ENCODE measurements at regions not wholly inside any gene's neighbourhood (a gene's known extent, or its start where the extent isn't known, plus 50 kb on each side); places are given as distances from the start of the nearest gene placed in this dataset.
"Not testable (repeated sequence)": the region's sequence is repeated elsewhere in the genome, so short reads cannot be mapped to it uniquely, and the experiment has no call there.

DNA sequence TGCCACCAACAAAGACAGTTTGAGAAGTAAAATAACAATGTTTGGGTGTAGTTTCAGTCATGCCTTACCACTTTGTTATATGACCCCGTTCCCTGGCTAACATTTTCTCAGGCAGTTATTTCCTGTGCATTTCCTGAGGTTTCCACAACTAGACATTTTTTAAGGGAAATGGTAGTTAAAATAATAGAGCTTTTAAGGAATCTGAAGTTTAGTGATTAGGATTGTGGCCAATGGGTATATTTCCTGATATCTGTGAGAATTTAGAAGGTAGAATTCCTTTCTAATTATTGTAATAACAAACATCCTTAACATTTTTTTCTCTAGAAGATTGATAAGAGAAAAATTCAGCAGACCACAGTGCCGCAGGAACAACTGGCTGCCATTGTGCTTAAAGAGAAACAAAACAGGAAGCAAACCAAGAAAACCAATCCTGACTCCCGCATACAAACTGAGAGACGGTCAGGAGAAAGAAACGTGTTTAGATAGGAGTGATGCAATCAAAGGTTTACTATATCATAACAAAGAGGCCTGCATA, 193.6 kb downstream of the MBL2 start:
- H3K27me3 ChIP-seq (ENCODE audit: control insufficient read depth, insufficient read depth, low read length), result no peaks in the 10 kb centered on the region
- no peak for ATAC-seq
- H3K9me3 Mint-ChIP-seq, result peaks cover 0 to 9% of the 10 kb centered on the region in 2 donors
- no peaks in the 10 kb centered on the region for H3K36me3 ChIP-seq (ENCODE audit: control insufficient read depth, insufficient read depth, low read length)
- 44% methylated on average over 2 of the region's 5 CpGs for WGBS (ENCODE audit: insufficient coverage)
- DNase-seq, result no peak
- no peaks in the 10 kb centered on the region for H3K36me3 Mint-ChIP-seq
- intact Hi-C loops (cut with micrococcal nuclease), result no loop called here
- H3K27ac ChIP-seq (ENCODE audit: low read length), result no peak overlapping the region
- H3K4me3 ChIP-seq (ENCODE audit: low read length), result no peak overlapping the region
- H3K4me1 Mint-ChIP-seq, result no peaks in the 10 kb centered on the region
- H3K4me3 Mint-ChIP-seq, result no peak overlapping the region
- no peak overlapping the region for H3K27ac Mint-ChIP-seq
- peaks cover 3% of the 10 kb centered on the region for H3K9me3 ChIP-seq (ENCODE audit: control insufficient read depth, insufficient read depth, low read length)
- no peaks in the 10 kb centered on the region for H3K27me3 Mint-ChIP-seq (ENCODE audit: low read depth in 2 of 2)
- TF ChIP-seq, protein P1, sequence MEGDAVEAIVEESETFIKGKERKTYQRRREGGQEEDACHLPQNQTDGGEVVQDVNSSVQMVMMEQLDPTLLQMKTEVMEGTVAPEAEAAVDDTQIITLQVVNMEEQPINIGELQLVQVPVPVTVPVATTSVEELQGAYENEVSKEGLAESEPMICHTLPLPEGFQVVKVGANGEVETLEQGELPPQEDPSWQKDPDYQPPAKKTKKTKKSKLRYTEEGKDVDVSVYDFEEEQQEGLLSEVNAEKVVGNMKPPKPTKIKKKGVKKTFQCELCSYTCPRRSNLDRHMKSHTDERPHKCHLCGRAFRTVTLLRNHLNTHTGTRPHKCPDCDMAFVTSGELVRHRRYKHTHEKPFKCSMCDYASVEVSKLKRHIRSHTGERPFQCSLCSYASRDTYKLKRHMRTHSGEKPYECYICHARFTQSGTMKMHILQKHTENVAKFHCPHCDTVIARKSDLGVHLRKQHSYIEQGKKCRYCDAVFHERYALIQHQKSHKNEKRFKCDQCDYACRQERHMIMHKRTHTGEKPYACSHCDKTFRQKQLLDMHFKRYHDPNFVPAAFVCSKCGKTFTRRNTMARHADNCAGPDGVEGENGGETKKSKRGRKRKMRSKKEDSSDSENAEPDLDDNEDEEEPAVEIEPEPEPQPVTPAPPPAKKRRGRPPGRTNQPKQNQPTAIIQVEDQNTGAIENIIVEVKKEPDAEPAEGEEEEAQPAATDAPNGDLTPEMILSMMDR (IDR thresholded peaks at IDR 0.05), result no peak
- H3K4me1 ChIP-seq (ENCODE audit: control insufficient read depth, insufficient read depth, low read length), result no peaks in the 10 kb centered on the region

DNA sequence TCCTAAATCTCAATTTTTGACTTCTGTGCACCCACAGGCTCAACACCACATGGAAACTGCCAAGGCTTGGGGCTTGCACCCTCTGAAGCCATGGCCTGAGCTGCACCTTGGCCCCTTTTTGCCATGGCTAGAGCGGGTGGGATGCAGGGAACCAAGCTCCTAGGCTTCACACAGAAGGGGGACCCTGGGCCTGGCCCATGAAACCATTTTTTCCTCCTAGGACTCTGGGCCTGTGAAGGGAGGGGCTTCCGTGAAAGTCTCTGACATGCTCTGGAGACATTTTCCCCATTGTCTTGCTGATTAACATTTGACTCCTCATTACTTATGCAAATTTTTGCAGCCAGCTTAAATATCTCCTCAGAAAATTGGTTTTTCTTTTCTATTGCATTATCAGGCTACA, 190.9 kb downstream of the MBL2 start:
- H3K27me3 ChIP-seq (ENCODE audit: control insufficient read depth, insufficient read depth, low read length); H3K4me1 Mint-ChIP-seq; H3K9me3 Mint-ChIP-seq; DNase-seq; H3K27ac Mint-ChIP-seq; H3K36me3 Mint-ChIP-seq; H3K27ac ChIP-seq (ENCODE audit: low read length); H3K9me3 ChIP-seq (ENCODE audit: control insufficient read depth, insufficient read depth, low read length); H3K4me3 Mint-ChIP-seq; H3K4me1 ChIP-seq (ENCODE audit: control insufficient read depth, insufficient read depth, low read length); intact Hi-C loops (cut with micrococcal nuclease); H3K27me3 Mint-ChIP-seq (ENCODE audit: low read depth in 2 of 2); H3K36me3 ChIP-seq (ENCODE audit: control insufficient read depth, insufficient read depth, low read length); H3K4me3 ChIP-seq (ENCODE audit: low read length); ATAC-seq: not testable (repeated sequence)
- 84% methylated on average over 2 of the region's 2 CpGs for WGBS (ENCODE audit: insufficient coverage)

DNA sequence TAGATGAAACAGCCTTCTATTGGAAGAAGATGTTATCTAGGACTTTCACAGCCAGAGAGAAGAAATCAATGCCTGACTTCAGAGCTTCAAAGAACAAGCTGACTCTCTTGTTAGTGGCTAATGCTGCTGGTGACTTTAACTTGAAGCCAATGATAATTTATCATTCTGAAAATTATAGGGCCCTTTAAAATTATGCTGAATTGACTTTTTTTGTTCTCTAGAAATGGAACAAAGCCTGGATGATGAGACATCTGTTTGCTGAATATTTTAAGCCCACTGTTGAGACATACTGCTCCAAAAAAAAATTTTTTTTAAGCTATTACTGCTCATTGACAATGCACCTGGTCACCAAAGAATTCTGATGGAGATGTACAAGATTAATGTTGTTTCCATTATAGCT, 189.2 kb downstream of the MBL2 start:
- Mint-ChIP-seq H3K36me3 (no peaks in the 10 kb centered on the region), H3K27ac (no peak overlapping the region), H3K9me3 (peaks cover 5 to 19% of the 10 kb centered on the region in 2 donors), H3K4me1 (no peaks in the 10 kb centered on the region), H3K27me3 (ENCODE audit: low read depth in 2 of 2) (no peaks in the 10 kb centered on the region), H3K4me3 (no peak overlapping the region)
- TF ChIP-seq, protein P1 (IDR thresholded peaks at IDR 0.05), result no peak
- DNase-seq (no peak), ATAC-seq (no peak)
- no peaks in the 10 kb centered on the region for H3K4me1 ChIP-seq (ENCODE audit: control insufficient read depth, insufficient read depth, low read length)
- no peaks in the 10 kb centered on the region for H3K27me3 ChIP-seq (ENCODE audit: control insufficient read depth, insufficient read depth, low read length)
- intact Hi-C loops (cut with micrococcal nuclease), result no loop called here
- no peak overlapping the region for H3K4me3 ChIP-seq (ENCODE audit: low read length)
- H3K9me3 ChIP-seq (ENCODE audit: control insufficient read depth, insufficient read depth, low read length), result peaks cover 3% of the 10 kb centered on the region
- no peak overlapping the region for H3K27ac ChIP-seq (ENCODE audit: low read length)
- no peaks in the 10 kb centered on the region for H3K36me3 ChIP-seq (ENCODE audit: control insufficient read depth, insufficient read depth, low read length)

DNA sequence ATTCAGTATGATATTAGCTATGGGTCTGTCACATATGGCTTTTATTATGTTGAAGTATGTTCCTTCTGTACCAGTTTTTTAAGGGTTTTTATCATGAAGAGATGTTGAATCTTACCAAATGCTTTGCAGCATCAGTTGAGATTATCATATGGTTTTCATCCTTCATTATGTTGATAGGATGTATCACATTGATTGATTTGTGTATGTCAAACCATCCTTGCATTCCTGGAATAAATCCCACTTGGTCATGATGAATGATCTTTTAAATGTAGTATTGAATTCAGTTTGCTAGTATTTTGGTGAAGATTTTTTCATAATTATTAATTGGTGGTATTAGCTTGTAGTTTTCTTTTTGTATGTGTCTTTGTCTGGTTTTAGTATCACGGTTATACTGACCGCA, 185.9 kb downstream of the MBL2 start:
- Histone ChIP-seq H3K27me3 (ENCODE audit: control insufficient read depth, insufficient read depth, low read length) (no peaks in the 10 kb centered on the region), H3K27ac (ENCODE audit: low read length) (no peak overlapping the region), H3K4me1 (ENCODE audit: control insufficient read depth, insufficient read depth, low read length) (no peaks in the 10 kb centered on the region), H3K4me3 (ENCODE audit: low read length) (no peak overlapping the region), H3K9me3 (ENCODE audit: control insufficient read depth, insufficient read depth, low read length) (peaks cover 5% of the 10 kb centered on the region), H3K36me3 (ENCODE audit: control insufficient read depth, insufficient read depth, low read length) (no peaks in the 10 kb centered on the region)
- DNase-seq, result no peak
- Mint-ChIP-seq H3K4me1 (no peaks in the 10 kb centered on the region), H3K4me3 (no peak overlapping the region), H3K27me3 (ENCODE audit: low read depth in 2 of 2) (no peaks in the 10 kb centered on the region), H3K27ac (no peak overlapping the region), H3K9me3 (peaks cover 11 to 31% of the 10 kb centered on the region in 2 donors), H3K36me3 (no peaks in the 10 kb centered on the region)
- TF ChIP-seq, protein P1 (IDR thresholded peaks at IDR 0.05), result no peak
- WGBS (ENCODE audit: insufficient coverage), result 100% methylated on average over 2 of the region's 2 CpGs
- intact Hi-C loops (cut with micrococcal nuclease), result no loop called here
- ATAC-seq, result no peak

Data from natural killer cell (primary cell).